C4-2B (cell line): ENCODE measurements at regions not wholly inside any gene's neighbourhood (a gene's known extent, or its start where the extent isn't known, plus 50 kb on each side); places are given as distances from the start of the nearest gene placed in this dataset.

Experiments used
- ZFX ChIP-seq: fragments of 450-650 bp; IDR thresholded peaks from 2 replicates; pipeline ENCODE4 v1.6.1; 2017
- TF ChIP-seq, protein P1 (sequence below): fragments of 450-650 bp; conservative IDR thresholded peaks from 2 replicates; pipeline ENCODE4 v1.5.1; 2017; ENCODE audit warnings: mild to moderate bottlenecking

DNA sequence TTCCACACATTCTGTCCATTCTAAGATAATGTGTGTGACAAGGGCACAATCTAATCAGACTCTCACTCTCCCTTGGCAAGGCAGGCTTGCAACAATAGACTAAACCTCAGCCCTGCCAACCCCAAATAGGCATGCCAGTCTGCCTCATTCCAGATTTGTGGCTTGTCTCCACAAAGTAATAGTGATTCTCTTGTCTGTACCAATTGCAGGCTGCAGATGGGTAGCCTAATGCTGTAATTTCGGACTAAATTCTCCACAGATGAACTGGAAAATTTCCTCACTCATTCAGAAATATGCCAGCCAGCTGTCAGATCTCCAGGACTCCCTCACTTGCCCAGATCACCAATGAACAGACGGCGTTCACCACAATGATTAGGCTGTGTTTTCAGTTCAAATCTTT lies 413.6 kb downstream of the ELAVL2 start:
- TF ChIP-seq, protein P1, sequence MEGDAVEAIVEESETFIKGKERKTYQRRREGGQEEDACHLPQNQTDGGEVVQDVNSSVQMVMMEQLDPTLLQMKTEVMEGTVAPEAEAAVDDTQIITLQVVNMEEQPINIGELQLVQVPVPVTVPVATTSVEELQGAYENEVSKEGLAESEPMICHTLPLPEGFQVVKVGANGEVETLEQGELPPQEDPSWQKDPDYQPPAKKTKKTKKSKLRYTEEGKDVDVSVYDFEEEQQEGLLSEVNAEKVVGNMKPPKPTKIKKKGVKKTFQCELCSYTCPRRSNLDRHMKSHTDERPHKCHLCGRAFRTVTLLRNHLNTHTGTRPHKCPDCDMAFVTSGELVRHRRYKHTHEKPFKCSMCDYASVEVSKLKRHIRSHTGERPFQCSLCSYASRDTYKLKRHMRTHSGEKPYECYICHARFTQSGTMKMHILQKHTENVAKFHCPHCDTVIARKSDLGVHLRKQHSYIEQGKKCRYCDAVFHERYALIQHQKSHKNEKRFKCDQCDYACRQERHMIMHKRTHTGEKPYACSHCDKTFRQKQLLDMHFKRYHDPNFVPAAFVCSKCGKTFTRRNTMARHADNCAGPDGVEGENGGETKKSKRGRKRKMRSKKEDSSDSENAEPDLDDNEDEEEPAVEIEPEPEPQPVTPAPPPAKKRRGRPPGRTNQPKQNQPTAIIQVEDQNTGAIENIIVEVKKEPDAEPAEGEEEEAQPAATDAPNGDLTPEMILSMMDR: no peak
- TF ChIP-seq ZFX: no peak
